HG02588 (cell line): ENCODE measurements at regions not wholly inside any gene's neighbourhood (a gene's known extent, or its start where the extent isn't known, plus 50 kb on each side); places are given as distances from the start of the nearest gene placed in this dataset.

Source experiments
- ATAC-seq: cut with Tn5 transposase; IDR thresholded peaks from one replicate; pipeline ENCODE4 v1.9.1; 2021; ENCODE audit warnings: mild to moderate bottlenecking, moderate library complexity; ENCODE audit not compliant: unreplicated experiment

GRCh38 chr6:41469156-41470028 is 76.8 kb upstream of the FOXP4 start:
- ATAC-seq: no peak

GRCh38 chr6:41470029-41470330 is 76.2 kb upstream of the FOXP4 start:
- ATAC-seq: no peak

- no peak for ATAC-seq
Measured at GRCh38 chr6:41470331-41471063, 75.7 kb upstream of the FOXP4 start.

GRCh38 chr6:41471064-41471895 is 74.9 kb upstream of the FOXP4 start:
- no peak for ATAC-seq

GRCh38 chr6:41474213-41474933 is 71.8 kb upstream of the FOXP4 start:
- no peak for ATAC-seq

- no peak for ATAC-seq
Measured at GRCh38 chr6:41475164-41475563, 71.0 kb upstream of the FOXP4 start.

- no peak for ATAC-seq
Measured at GRCh38 chr6:41475737-41476357, 70.3 kb upstream of the FOXP4 start.

- ATAC-seq: no peak
Measured at GRCh38 chr6:41476401-41476800, 69.8 kb upstream of the FOXP4 start.

GRCh38 chr6:41477572-41477971 is 68.6 kb upstream of the FOXP4 start:
- ATAC-seq: no peak

GRCh38 chr6:41483943-41484342 is 62.2 kb upstream of the FOXP4 start:
- no peak for ATAC-seq

GRCh38 chr6:41487860-41488432 is 58.2 kb upstream of the FOXP4 start:
- ATAC-seq: no peak

GRCh38 chr6:41488433-41489119 is 57.6 kb upstream of the FOXP4 start:
- peak; percentile 63 for ATAC-seq

- ATAC-seq: no peak
Measured at GRCh38 chr6:41489120-41489851, 56.9 kb upstream of the FOXP4 start.

- no peak for ATAC-seq
Measured at GRCh38 chr6:41492261-41492891, 53.8 kb upstream of the FOXP4 start.

- ATAC-seq: no peak
Measured at GRCh38 chr6:41494212-41495110, 51.7 kb upstream of the FOXP4 start.
